SK-N-SH treated with all-trans-retinoic acid at 6 μM for 48 hours (cell line): ENCODE measurements at regions not wholly inside any gene's neighbourhood (a gene's known extent, or its start where the extent isn't known, plus 50 kb on each side); places are given as distances from the start of the nearest gene placed in this dataset.

Experiments used
- ATAC-seq: fragments of 200-7000 bp; cut with Tn5 transposase; 3 replicates; pipeline ENCODE4 v1.9.1; 2020; ENCODE audit warnings: mild to moderate bottlenecking, moderate library complexity
- ARNTL ChIP-seq: fragments of 450-650 bp; formaldehyde crosslinking; IDR thresholded peaks from 2 replicates; pipeline ENCODE4 v1.5.0; 2020; ENCODE audit warnings: low read depth, mild to moderate bottlenecking, moderate library complexity, borderline replicate concordance
- BACH2 ChIP-seq: fragments of 250-450 bp; sonication (Bioruptor Pico); IDR thresholded peaks from 2 replicates; pipeline ENCODE4 v1.9.0; 2021; ENCODE audit warnings: mild to moderate bottlenecking, borderline replicate concordance
- CSDC2 ChIP-seq: fragments of 250-450 bp; sonication (Bioruptor Pico); IDR thresholded peaks from 2 replicates; pipeline ENCODE4 v1.5.0; 2020; ENCODE audit warnings: mild to moderate bottlenecking, moderate library complexity
- ESRRG ChIP-seq: fragments of 250-450 bp; sonication (Bioruptor Pico); IDR thresholded peaks from 2 replicates; pipeline ENCODE4 v1.6.1; 2021; ENCODE audit warnings: mild to moderate bottlenecking
- GLIS3 ChIP-seq: fragments of 250-450 bp; sonication (Bioruptor Pico); IDR thresholded peaks from 2 replicates; pipeline ENCODE4 v1.5.0; 2020; ENCODE audit warnings: mild to moderate bottlenecking, moderate library complexity
- OSR1 ChIP-seq: fragments of 250-450 bp; sonication (Bioruptor Pico); IDR thresholded peaks from 2 replicates; pipeline ENCODE4 v1.8.0; 2022; ENCODE audit warnings: moderate library complexity, mild to moderate bottlenecking, inconsistent platforms
- PPARA ChIP-seq: fragments of 250-450 bp; sonication (Bioruptor Pico); IDR thresholded peaks from 2 replicates; pipeline ENCODE4 v1.5.0; 2020; ENCODE audit warnings: mild to moderate bottlenecking, borderline replicate concordance
- RARB ChIP-seq: fragments of 250-450 bp; sonication (Bioruptor Pico); IDR thresholded peaks from 2 replicates; pipeline ENCODE4 v1.8.0; 2021; ENCODE audit warnings: mild to moderate bottlenecking, moderate library complexity
- TCF4 ChIP-seq: fragments of 250-450 bp; sonication (Bioruptor Pico); IDR thresholded peaks from 2 replicates; pipeline ENCODE4 v1.8.0; 2021; ENCODE audit warnings: mild to moderate bottlenecking, moderate library complexity, borderline replicate concordance
- TOX ChIP-seq: fragments of 250-450 bp; sonication (Bioruptor Pico); IDR thresholded peaks from 2 replicates; pipeline ENCODE4 v1.8.0; 2021; ENCODE audit warnings: mild to moderate bottlenecking, moderate library complexity, borderline replicate concordance
- ZC3H10 ChIP-seq: fragments of 250-450 bp; sonication (Bioruptor Pico); IDR thresholded peaks from 2 replicates; pipeline ENCODE4 v1.5.1; 2021; ENCODE audit warnings: mild to moderate bottlenecking, moderate library complexity
- ZFP3 ChIP-seq: fragments of 250-450 bp; sonication (Bioruptor Pico); IDR thresholded peaks from 2 replicates; pipeline ENCODE4 v1.5.0; 2020; ENCODE audit warnings: mild to moderate bottlenecking, moderate library complexity
- ZFP30 ChIP-seq: fragments of 450-650 bp; formaldehyde crosslinking; IDR thresholded peaks from 2 replicates; pipeline ENCODE4 v1.5.0; 2022; ENCODE audit warnings: mild to moderate bottlenecking, moderate library complexity
- ZNF565 ChIP-seq: fragments of 450-650 bp; formaldehyde crosslinking; conservative IDR thresholded peaks from 2 replicates; pipeline ENCODE4 v1.5.0; 2020; ENCODE audit warnings: low read depth, mild to moderate bottlenecking, moderate library complexity
- TF ChIP-seq, protein P1 (sequence below): fragments of 250-450 bp; sonication (Bioruptor Pico); IDR thresholded peaks from 2 replicates; pipeline ENCODE4 v1.8.0; 2020; ENCODE audit warnings: mild to moderate bottlenecking, moderate library complexity, borderline replicate concordance
- TF ChIP-seq, protein P2 (sequence below): fragments of 250-450 bp; sonication (Bioruptor Pico); IDR thresholded peaks from 2 replicates; pipeline ENCODE4 v1.8.0; 2021; ENCODE audit warnings: low read depth, mild to moderate bottlenecking, moderate library complexity, borderline replicate concordance
- TF ChIP-seq, protein P3 (sequence below): fragments of 250-450 bp; sonication (Bioruptor Pico); IDR thresholded peaks from 2 replicates; pipeline ENCODE4 v1.5.0; 2020; ENCODE audit warnings: mild to moderate bottlenecking, moderate library complexity
- TF ChIP-seq, protein P4 (sequence below): fragments of 250-450 bp; sonication (Bioruptor Pico); IDR thresholded peaks from 2 replicates; pipeline ENCODE4 v1.5.1; 2020; ENCODE audit warnings: low read depth, mild to moderate bottlenecking, moderate library complexity
- TF ChIP-seq, protein P5 (sequence below): fragments of 250-450 bp; sonication (Bioruptor Pico); IDR thresholded peaks from 2 replicates; pipeline ENCODE4 v1.5.1; 2021; ENCODE audit warnings: mild to moderate bottlenecking, moderate library complexity

DNA sequence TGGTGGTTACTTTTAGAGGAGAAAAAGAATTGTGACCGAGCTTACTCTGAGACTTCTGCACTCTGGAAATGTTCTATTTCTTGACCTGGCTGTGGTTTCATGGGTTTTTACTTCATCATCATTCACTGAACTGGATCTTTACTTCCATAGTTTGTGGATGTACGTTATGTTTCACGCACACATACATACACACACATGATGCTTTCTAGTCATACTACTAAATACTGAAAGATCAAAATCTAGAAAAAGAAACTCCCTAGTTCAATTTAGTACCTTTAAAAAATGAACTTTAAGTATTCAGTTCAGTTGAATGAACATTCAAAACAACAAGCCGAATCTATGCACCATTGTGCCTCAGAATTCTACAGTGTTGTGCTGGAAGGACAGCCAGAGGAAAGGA, 65.0 kb downstream of the TEX35 start:
- ATAC-seq, result no peak
- TF ChIP-seq, protein P1, sequence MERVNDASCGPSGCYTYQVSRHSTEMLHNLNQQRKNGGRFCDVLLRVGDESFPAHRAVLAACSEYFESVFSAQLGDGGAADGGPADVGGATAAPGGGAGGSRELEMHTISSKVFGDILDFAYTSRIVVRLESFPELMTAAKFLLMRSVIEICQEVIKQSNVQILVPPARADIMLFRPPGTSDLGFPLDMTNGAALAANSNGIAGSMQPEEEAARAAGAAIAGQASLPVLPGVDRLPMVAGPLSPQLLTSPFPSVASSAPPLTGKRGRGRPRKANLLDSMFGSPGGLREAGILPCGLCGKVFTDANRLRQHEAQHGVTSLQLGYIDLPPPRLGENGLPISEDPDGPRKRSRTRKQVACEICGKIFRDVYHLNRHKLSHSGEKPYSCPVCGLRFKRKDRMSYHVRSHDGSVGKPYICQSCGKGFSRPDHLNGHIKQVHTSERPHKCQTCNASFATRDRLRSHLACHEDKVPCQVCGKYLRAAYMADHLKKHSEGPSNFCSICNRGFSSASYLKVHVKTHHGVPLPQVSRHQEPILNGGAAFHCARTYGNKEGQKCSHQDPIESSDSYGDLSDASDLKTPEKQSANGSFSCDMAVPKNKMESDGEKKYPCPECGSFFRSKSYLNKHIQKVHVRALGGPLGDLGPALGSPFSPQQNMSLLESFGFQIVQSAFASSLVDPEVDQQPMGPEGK (CRISPR knock-in tag), result no peak
- no peak for TF ChIP-seq ARNTL
- TF ChIP-seq, protein P2, sequence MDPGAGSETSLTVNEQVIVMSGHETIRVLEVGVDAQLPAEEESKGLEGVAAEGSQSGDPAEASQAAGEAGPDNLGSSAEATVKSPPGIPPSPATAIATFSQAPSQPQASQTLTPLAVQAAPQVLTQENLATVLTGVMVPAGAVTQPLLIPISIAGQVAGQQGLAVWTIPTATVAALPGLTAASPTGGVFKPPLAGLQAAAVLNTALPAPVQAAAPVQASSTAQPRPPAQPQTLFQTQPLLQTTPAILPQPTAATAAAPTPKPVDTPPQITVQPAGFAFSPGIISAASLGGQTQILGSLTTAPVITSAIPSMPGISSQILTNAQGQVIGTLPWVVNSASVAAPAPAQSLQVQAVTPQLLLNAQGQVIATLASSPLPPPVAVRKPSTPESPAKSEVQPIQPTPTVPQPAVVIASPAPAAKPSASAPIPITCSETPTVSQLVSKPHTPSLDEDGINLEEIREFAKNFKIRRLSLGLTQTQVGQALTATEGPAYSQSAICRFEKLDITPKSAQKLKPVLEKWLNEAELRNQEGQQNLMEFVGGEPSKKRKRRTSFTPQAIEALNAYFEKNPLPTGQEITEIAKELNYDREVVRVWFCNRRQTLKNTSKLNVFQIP (CRISPR knock-in tag), result no peak
- no peak for TF ChIP-seq PPARA (CRISPR knock-in tag)
- TF ChIP-seq OSR1 (CRISPR knock-in tag), result no peak
- TF ChIP-seq ZFP30 (CRISPR knock-in tag), result no peak
- TF ChIP-seq ZC3H10 (CRISPR knock-in tag), result no peak
- TF ChIP-seq ESRRG (CRISPR knock-in tag), result no peak
- no peak for TF ChIP-seq RARB (CRISPR knock-in tag)
- TF ChIP-seq ZNF565 (CRISPR knock-in tag), result no peak
- no peak for TF ChIP-seq CSDC2 (CRISPR knock-in tag)
- TF ChIP-seq, protein P3, sequence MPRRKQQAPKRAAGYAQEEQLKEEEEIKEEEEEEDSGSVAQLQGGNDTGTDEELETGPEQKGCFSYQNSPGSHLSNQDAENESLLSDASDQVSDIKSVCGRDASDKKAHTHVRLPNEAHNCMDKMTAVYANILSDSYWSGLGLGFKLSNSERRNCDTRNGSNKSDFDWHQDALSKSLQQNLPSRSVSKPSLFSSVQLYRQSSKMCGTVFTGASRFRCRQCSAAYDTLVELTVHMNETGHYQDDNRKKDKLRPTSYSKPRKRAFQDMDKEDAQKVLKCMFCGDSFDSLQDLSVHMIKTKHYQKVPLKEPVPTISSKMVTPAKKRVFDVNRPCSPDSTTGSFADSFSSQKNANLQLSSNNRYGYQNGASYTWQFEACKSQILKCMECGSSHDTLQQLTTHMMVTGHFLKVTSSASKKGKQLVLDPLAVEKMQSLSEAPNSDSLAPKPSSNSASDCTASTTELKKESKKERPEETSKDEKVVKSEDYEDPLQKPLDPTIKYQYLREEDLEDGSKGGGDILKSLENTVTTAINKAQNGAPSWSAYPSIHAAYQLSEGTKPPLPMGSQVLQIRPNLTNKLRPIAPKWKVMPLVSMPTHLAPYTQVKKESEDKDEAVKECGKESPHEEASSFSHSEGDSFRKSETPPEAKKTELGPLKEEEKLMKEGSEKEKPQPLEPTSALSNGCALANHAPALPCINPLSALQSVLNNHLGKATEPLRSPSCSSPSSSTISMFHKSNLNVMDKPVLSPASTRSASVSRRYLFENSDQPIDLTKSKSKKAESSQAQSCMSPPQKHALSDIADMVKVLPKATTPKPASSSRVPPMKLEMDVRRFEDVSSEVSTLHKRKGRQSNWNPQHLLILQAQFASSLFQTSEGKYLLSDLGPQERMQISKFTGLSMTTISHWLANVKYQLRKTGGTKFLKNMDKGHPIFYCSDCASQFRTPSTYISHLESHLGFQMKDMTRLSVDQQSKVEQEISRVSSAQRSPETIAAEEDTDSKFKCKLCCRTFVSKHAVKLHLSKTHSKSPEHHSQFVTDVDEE, result no peak
- TF ChIP-seq, protein P4, sequence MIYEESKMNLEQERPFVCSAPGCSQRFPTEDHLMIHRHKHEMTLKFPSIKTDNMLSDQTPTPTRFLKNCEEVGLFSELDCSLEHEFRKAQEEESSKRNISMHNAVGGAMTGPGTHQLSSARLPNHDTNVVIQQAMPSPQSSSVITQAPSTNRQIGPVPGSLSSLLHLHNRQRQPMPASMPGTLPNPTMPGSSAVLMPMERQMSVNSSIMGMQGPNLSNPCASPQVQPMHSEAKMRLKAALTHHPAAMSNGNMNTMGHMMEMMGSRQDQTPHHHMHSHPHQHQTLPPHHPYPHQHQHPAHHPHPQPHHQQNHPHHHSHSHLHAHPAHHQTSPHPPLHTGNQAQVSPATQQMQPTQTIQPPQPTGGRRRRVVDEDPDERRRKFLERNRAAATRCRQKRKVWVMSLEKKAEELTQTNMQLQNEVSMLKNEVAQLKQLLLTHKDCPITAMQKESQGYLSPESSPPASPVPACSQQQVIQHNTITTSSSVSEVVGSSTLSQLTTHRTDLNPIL (CRISPR knock-in tag), result no peak
- no peak for TF ChIP-seq TCF4 (CRISPR knock-in tag)
- TF ChIP-seq BACH2 (CRISPR knock-in tag), result no peak
- TF ChIP-seq, all 23 proteins: peak for 0

DNA sequence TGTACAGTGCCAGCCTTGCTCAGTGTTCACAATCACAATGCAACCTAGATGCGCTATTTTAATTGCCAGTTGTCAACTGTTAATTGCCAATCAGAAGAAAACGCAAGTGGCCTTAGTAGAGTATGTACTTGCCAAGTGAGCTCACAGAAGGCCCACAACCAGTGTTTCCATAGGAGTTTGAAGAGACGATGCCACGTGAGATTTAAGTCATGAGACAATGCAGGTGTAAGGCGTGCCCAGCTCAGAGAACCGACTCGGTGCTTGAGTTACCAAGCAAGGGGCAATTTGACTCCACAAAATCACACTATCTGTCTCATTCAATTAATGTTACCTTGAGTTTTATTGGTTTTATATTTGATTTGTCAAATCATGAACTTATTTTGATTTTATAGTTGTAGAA, 65.6 kb downstream of the TEX35 start:
- ATAC-seq, result no peak
- TF ChIP-seq TOX, result no peak
- TF ChIP-seq, protein P2 (CRISPR knock-in tag), result no peak
- no peak for TF ChIP-seq GLIS3 (CRISPR knock-in tag)
- TF ChIP-seq, protein P4 (CRISPR knock-in tag), result no peak
- no peak for TF ChIP-seq ZFP3 (CRISPR knock-in tag)
- TF ChIP-seq OSR1 (CRISPR knock-in tag), result no peak
- TF ChIP-seq ARNTL, result no peak
- TF ChIP-seq, protein P5, sequence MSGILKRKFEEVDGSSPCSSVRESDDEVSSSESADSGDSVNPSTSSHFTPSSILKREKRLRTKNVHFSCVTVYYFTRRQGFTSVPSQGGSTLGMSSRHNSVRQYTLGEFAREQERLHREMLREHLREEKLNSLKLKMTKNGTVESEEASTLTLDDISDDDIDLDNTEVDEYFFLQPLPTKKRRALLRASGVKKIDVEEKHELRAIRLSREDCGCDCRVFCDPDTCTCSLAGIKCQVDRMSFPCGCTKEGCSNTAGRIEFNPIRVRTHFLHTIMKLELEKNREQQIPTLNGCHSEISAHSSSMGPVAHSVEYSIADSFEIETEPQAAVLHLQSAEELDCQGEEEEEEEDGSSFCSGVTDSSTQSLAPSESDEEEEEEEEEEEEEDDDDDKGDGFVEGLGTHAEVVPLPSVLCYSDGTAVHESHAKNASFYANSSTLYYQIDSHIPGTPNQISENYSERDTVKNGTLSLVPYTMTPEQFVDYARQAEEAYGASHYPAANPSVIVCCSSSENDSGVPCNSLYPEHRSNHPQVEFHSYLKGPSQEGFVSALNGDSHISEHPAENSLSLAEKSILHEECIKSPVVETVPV (CRISPR knock-in tag), result no peak
